ENCODE measurements at regions not wholly inside any gene's neighbourhood (a gene's known extent, or its start where the extent isn't known, plus 50 kb on each side); places are given as distances from the start of the nearest gene placed in this dataset.
A peak's percentile ranks its signal among the peaks of the same experiment; 100 is the strongest.

DNA sequence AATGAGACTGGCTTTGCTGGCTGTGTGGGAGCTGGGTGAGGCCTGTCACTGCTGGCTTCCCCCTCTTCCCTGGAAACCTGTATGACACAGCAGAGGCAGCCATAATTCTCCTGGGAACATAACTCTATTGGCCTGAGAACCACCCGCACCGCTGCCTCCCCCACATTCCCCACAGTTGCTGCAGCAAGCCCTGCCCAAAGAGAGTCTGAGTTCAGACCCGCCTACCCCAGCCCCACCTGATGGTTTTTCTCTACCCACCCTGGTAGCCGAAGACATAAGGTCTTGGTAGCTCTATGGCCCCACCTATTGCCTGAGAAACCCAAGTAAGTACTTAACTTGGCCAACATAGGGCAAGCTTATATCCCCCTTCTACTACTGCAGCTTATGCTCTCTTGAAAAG, 174.8 kb downstream of the C11orf91 start:
- DNase-seq (ENCODE audit: low read depth): no peak

GRCh38 chr11:33521384-33521783, 179.2 kb downstream of the C11orf91 start:
- no peak for DNase-seq (ENCODE audit: low read depth)

GRCh38 chr11:33520112-33520511, 180.5 kb downstream of the C11orf91 start:
- DNase-seq (ENCODE audit: low read depth): no peak

- no peak for DNase-seq (ENCODE audit: low read depth)
Observed at GRCh38 chr11:33515347-33515746, 185.3 kb downstream of the C11orf91 start.

DNA sequence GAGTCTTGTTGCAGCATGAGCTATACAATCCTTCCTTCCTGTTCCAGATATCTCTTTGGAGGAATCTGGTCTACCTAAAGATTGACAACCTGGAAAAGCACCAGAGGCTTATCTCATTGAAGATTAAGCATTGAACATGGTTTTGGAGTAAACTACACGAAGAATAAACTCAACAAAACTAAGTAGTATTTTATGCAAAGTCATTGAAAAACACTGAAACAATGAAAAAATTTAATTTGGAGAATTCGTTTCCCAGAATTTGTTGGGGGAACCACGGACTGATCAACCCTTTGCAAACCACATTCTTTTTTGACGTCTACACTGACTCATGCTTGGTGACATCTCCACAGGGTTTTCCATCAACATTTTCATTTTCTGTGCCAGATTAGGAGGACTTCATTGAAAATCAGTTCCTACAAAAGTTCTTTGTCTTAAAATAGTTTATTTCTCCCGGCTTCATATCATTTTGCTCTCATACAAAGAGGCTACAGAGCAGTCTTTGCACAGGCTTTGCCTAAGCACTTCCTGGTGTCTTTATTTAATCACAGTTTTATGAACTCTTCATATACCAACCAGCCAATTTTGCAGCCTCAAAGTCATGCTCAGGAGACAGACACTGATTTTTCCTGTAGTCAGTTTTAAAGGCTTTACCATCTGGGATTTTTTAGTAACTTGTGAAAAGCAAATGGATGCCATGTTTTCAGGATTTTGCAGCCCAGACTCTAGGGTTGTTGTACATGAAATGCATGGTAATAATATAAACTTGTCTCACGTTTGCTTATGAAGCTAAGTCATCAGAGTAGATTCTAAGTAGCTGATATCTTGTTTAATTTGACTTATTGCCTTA, 186.3 kb downstream of the C11orf91 start:
- DNase-seq (ENCODE audit: low read depth): no peak

GRCh38 chr11:33509632-33510031, 191.0 kb downstream of the C11orf91 start:
- DNase-seq (ENCODE audit: low read depth): no peak

- DNase-seq (ENCODE audit: low read depth): peak; percentile 67
Observed at GRCh38 chr11:33507967-33508366, 192.7 kb downstream of the C11orf91 start.

DNA sequence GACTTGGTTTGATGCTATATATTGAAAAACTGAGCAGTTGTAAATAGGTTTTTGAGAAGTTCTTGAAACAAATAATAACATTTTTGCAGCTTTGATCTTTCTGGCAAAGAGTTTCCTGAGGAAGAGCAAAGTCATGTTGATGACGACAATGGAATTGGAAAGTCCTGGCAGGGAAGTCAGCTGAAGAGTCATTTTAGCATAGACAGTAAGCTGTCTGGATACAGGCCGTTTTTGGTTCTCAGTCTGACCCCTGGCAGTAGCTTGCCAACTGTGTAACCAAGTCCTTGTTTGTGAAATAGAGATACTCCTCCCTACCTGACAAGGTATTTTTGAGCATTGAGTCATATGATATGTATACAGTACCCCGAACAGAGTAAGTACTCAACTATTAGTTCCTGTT, 193.3 kb downstream of the C11orf91 start:
- DNase-seq (ENCODE audit: low read depth): no peak

GRCh38 chr11:33505093-33505492, 195.5 kb downstream of the C11orf91 start:
- DNase-seq (ENCODE audit: low read depth): no peak

GRCh38 chr11:33500861-33501479, 199.7 kb downstream of the C11orf91 start:
- DNase-seq (ENCODE audit: low read depth): peak; percentile 70

GRCh38 chr11:33500332-33500731, 200.3 kb downstream of the C11orf91 start:
- peak; percentile 33 for DNase-seq (ENCODE audit: low read depth)

GRCh38 chr11:33492596-33492995, 208.0 kb downstream of the C11orf91 start:
- no peak for DNase-seq (ENCODE audit: low read depth)

GRCh38 chr11:33490842-33491370, 209.7 kb downstream of the C11orf91 start:
- peak; percentile 21 for DNase-seq (ENCODE audit: low read depth)

DNA sequence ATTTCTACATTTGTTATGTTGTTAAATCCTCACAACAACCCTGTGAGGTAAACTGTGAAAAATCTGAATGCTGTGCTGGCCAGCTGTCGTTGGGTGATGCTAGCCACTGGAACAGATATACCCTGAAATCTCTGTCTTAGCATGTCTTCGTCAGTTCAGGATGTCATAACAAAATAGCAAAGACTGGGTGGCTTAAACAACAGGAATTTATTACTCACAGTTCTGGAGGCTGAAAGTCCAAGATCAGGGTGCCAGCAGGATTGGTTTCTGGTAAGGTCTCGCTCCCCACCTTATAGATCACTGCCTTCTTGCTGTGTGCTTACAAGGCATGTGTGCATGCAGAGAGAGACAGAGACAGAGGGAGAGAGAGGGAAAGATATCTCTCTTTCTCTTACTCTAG, 211.7 kb downstream of the C11orf91 start:
- no peak for DNase-seq (ENCODE audit: low read depth)

- DNase-seq (ENCODE audit: low read depth): no peak
Observed at GRCh38 chr11:33480626-33481025, 220.0 kb downstream of the C11orf91 start.

GRCh38 chr11:33479231-33479630, 221.4 kb downstream of the C11orf91 start:
- DNase-seq (ENCODE audit: low read depth): no peak

DNA sequence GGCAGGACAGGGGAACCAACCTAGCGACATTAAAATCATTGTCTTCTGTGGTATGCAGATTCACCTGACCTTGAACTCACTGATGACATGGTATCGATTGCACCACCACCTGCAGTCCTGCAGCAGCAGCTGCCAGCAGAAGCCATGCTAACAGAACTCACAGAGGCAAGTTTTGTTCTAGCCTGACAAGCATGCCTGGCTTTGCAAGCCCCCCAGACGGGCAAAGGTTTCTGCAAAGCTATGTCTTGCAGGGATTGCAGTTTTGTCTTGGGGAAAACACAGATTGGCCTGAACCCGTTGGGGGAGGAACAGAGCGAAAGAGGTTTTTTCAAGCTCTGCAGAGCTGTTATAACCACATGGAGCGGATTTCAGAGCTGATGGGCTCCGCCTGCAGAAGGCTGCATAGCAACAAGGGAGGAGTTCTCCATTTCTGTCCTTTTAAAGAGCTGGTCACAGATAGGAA, 221.0 kb downstream of the HIPK3 start:
- DNase-seq (ENCODE audit: low read depth): no peak

GRCh38 chr11:33476945-33477606, 219.9 kb downstream of the HIPK3 start:
- peak; percentile 50 for DNase-seq (ENCODE audit: low read depth)

DNA sequence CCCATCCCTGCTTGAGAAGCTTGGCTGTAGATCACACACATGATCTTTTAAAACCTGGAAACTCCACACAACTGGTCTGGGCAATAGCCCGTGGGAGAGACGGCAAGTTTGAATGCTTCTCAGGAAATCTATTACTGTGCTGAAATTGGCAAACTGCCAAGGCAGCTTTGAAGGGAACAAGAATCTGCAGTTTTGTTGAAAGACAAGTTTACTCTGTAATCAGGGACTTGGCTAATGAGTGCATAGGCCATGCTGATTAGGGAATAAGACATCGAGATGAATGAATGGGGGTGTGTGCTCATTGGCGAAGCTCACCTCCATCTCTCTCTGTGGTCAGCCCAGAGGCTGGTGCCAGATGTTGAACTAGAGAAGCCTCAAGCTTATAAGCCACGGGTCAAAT, 218.8 kb downstream of the HIPK3 start:
- peak; percentile 69 for DNase-seq (ENCODE audit: low read depth)

- no peak for DNase-seq (ENCODE audit: low read depth)
Observed at GRCh38 chr11:33474866-33475265, 217.7 kb downstream of the HIPK3 start.

GRCh38 chr11:33471541-33471940, 214.4 kb downstream of the HIPK3 start:
- no peak for DNase-seq (ENCODE audit: low read depth)

GRCh38 chr11:33467966-33468365, 210.8 kb downstream of the HIPK3 start:
- no peak for DNase-seq (ENCODE audit: low read depth)

DNA sequence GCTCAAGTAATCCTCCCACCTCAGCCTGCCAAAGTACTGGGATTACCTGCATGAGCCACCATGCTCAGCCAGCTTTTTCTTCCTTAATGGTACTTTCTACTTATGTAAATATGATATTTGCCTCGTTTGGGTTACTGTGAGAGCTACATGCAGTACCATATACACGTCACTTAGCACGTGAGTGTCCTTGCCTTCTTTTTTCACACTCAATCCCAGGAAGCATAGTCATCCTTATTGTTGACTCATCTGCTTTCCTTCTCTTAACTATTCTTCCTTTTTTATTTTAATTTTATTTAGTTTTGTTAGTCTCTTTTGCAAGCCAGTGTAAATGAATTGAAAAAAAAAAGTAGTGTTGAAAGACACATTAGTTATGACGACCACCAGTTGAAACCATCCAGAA, 205.9 kb downstream of the HIPK3 start:
- DNase-seq (ENCODE audit: low read depth): peak; percentile 52
